ENCODE measurements at regions not wholly inside any gene's neighbourhood (a gene's known extent, or its start where the extent isn't known, plus 50 kb on each side); places are given as distances from the start of the nearest gene placed in this dataset.
"Not testable (repeated sequence)": the region's sequence is repeated elsewhere in the genome, so short reads cannot be mapped to it uniquely, and the experiment has no call there.

DNA sequence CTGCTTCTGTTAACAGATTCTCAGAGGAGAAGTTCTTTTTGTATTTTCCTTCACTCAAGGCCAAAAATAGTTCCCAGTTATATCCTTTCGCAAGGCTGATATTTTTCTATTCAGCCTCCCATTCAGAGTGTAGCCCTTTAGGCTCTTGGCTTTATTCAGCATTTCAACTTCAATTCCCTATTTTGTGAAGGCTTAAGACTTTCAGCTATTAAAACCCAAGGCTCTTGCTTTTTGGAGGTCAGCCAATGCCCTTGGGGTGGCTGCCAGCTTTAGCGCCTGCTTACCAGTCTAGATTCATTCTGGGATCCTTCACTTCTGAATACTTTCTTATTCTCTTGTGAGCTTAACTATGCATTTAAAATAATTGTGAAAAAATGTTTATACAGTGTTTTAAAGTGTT lies 57.3 kb upstream of the ADGRA3 start:
- no peak for DNase-seq

DNA sequence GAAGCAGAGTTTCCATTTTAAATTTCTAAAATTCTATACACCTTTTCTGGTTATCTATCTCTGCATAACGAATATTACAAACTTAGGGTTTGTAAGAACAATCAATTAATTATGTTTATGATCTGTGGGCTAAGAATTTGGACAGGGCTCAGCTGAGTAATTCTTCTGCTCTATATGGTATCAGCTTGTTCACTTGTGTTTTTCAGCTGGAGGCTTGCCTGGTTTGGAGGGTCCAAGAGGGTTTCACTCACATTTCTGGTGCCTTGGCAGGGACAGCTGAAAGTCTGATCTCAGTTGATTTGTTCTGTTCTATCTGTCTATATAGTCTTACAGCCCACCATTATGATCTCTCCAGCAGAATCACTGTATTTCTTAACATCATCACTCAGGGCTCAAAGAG lies 57.8 kb upstream of the ADGRA3 start:
- no peak for DNase-seq

- DNase-seq: no peak
Observed at GRCh38 chr4:22574424-22574823, 58.6 kb upstream of the ADGRA3 start.

DNA sequence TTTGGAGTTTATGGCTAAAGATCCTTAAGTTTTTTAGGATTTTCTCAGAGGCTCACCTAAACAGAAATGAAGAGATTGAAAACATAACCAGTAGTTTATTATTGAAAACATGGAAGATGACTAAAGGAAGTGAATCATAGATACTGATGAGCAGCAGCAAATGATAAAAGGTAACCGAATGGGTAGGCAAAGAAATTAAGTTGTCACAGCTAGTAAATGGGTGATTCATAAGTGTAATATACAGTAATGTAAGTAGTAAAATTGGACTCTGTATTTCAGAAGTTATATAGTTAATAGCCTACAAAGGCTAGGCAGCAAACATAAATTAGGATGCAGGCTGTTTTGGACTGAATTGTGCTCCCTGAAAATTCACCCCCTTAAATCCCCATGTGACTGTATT lies 59.0 kb upstream of the ADGRA3 start:
- DNase-seq: no peak

GRCh38 chr4:22587253-22587652 lies 71.4 kb upstream of the ADGRA3 start:
- DNase-seq: no peak

DNA sequence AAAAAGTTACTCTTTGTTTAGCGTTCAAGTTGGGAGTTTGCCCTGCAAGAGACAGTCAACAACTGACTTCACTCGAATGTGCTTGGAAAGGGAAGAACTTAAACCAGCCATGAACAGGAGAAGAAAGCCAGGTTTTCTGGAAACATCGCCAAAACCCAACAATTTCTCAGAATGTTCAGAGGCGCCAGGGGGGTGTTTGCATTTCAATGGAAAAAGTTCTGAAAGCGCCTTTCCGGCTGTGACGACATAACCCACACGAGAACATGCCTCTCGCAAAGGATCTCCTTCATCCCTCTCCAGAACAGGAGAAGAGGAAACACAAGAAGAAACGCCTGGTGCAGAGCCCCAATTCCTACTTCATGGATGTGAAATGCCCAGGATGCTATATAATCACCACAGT lies 78.1 kb upstream of the ADGRA3 start:
- no peak for DNase-seq

DNA sequence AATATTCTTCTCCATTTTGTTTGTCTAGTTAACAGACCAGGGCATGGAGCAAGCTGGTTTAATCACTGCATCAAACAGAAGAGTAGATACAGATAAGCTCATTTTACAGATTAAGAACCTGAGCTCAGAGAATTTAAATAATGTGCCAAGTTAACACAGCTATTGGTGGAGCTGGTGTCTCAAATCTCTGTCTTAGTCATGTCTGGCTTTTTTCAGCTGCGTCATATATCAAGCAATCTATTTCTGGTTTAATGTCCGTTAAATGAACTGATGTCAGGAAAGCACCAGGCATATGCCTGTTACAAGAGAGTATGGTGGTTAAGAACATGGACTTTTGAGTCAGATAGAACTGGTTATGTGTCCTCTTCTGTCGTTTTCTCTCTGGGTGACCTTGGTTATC lies 79.8 kb upstream of the ADGRA3 start:
- peak; percentile 3 for DNase-seq

DNA sequence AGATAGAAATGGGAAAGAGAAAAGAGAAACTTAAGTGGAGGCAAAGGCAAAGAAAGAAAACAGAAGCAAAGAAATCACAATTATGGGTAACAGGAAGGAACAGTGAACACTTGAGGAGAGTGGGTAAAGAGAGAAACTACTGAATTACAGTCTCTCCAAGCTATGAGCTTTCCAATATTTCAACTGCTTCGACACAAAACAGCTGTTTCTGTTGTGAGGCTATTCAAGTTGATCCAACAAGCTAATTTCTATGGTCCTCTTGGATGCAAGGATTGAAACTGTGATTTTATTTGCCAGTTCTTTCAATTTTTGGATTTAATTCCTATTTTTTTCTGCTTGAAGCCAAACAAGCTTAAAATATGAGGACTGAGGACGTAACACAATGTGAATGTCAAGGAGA lies 80.5 kb upstream of the ADGRA3 start:
- DNase-seq: no peak

DNA sequence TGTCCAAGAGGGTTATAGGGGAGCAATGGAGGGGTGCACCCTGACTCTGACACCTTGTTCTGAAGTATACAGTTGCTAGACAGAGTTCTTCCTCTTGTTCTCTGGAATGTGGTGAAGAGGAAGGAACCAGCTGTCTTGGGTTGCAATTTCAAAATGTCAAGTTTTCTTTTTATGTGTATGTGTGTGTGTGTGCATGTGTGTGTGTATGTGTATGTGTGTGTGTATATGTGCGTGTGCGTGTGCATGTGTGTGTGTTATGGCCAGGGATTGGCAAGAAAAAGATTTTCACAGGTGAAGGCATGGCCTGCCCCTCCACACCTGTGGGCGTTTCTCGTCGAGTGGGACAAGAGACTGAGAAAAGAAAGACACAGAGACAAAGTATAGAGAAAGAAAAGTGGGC lies 81.6 kb upstream of the ADGRA3 start:
- DNase-seq: no peak

GRCh38 chr4:22598113-22599047 lies 82.5 kb upstream of the ADGRA3 start:
- not testable (repeated sequence) for DNase-seq

- not testable (repeated sequence) for DNase-seq
Observed at GRCh38 chr4:22599228-22599928, 83.5 kb upstream of the ADGRA3 start.

DNA sequence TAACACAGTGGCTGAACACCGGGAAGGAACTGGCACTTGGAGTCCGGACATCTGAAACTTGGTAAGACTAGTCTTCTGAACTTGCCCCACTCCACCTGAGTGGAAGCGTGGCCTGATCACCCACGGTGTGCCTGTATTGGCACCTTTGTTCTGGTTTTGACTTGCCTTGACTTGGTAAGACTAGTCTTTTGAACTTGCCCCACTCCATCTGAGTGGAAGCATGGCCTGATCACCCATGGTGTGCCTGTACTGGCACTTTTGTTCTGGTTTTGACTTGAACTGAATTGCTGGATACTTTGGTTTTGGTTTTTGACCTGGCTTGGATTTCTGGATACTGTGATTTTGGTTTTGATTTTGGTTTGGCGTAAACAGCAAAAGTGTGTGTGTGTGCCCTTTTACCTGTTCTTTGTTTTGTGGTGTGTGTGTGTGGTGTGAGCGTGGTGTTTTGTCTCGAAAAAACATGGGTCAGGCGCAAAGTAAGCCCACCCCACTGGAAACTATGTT lies 84.1 kb upstream of the ADGRA3 start:
- DNase-seq: not testable (repeated sequence)

DNA sequence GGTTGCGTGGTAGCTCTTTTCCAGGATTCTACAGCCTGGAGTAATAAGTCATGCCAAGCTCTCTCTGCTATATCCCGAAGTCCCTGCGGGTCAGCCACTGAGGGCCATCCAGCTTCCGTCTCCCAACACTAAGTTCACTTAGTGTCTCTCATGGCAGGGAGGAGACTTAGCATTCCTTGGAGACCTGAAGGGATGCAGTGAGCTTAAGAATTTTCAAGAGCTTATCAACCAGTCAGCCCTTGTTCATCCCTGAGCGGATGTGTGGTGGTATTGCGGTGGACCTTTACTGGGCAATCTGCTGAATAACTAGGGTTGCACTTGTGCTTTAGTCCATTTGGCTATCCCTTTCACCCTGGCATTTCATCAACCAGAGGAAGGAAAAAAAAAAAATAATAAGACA lies 85.8 kb upstream of the ADGRA3 start:
- not testable (repeated sequence) for DNase-seq

DNA sequence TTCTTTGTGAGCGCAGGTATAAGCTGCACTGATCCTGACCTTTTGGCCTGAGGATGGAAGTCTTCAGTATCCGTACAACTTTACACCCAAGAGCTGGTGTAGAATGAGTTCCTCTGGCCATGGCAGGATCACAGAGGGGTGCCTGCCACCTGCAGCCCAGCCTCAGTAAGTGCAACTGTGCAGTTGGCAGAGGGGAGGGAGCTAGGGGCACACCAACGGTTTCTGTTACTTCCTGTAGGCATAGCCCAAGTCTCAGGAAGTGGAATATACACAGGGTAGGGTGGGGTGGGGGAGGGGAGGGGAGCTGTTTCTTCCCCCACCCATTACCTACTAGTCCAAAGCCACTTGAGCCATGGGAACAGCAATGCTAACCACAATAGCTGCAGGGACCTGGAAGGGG lies 85.4 kb upstream of the GBA3 start:
- peak; percentile 28 for DNase-seq

DNA sequence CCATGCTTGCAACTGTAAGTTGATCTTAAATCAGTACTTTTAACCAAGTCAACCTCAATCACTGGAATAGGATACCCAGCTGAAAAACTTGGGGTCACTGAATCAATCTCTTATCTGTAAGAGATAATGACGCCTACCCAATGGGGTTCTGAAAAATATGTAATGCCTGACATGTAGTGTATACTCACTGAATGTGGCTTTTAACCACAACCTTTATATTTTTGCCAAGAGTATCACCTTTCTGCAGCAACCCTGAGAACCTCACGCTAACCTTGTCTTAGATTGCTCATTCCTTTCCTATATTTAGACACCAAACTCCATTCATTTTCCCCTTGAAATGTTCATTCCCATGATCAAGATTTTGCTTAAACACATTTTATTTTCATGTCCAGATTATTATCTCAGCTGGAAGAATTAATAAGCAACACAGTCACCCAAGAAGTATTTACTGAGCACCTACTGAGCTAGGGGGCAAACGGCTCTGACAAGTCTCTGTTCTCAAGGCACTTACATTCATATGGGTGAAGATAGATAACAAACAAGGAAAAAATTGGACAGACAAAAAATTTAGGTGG lies 82.7 kb upstream of the GBA3 start:
- DNase-seq: peak; percentile 10

DNA sequence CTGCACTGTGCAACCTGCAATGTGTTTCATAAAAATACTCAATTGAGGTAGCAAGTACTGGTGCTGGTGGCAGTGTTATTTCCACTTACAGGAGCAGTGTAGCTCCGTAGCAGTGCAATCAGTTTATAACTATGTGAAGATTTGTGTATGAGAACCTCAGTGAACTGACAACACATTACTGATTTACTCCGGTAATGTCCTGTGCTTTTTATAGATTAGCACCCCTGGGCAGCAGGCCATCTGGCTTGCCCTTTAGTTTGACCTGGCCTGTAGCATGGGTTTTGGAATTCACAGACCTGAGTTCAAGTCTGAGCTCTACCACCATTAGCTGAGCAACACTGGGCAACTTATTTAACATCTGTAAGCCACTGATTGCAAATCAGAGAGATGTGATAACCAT lies 78.6 kb upstream of the GBA3 start:
- no peak for DNase-seq

- DNase-seq: no peak
Observed at GRCh38 chr4:22616516-22616915, 76.2 kb upstream of the GBA3 start.

DNA sequence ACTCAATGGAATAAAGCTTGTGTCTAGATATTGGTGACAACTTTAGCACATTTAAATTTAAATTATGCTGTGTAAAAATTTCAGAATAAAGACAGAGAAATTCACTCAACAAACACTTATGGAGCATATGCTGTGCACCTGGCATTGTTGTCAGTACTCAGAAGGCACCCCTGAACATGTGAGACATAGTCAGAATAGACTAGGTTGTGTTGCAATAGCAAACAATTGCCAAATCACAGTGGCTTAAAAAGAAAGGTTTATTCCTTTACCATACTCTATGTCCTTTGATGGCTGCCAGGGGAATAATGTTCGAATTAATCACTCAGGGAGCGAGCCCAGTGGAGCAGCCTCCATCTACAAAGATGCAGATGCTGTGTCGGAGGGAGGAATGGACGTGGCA lies 72.6 kb upstream of the GBA3 start:
- not testable (repeated sequence) for DNase-seq

DNA sequence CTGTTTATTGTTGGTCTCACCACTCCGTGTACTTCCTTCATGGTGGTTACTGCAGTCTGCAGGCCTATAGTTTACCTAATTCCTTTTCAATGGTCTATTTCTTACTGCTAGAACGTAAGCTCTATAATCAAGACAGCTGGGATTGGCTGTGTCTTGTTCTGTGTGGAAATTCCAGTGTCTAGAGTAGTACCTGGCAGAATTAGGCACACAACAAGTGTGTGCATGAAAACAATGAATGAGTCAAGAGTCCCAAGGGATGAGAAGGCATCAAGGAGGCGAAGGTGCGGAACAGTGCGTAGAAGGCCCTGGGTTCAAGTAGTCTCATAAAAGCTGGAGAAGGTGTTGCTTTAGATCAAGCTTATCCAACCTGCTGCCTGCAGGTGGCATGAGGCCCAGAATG lies 70.8 kb upstream of the GBA3 start:
- not testable (repeated sequence) for DNase-seq

GRCh38 chr4:22624002-22624401 lies 68.7 kb upstream of the GBA3 start:
- DNase-seq: not testable (repeated sequence)

DNA sequence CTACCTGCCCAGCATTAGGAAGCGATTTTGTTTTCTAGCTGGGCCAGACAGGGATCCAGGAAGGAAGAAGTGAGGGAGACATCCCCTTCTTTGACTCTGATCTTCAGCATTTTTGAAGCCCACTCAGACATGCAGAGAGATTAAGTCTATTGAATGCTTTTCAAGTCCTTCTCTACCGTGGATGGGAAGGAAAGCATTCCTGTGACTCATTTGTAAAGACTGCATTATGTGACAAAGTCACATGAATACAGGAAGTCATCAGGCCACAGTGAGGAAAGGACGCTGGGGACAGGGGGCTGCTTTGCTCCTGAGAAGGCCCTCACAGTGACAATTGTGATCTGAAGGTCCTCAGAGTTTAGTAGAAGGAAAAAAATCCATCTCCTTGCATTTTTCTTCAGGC lies 67.4 kb upstream of the GBA3 start:
- no peak for DNase-seq

DNA sequence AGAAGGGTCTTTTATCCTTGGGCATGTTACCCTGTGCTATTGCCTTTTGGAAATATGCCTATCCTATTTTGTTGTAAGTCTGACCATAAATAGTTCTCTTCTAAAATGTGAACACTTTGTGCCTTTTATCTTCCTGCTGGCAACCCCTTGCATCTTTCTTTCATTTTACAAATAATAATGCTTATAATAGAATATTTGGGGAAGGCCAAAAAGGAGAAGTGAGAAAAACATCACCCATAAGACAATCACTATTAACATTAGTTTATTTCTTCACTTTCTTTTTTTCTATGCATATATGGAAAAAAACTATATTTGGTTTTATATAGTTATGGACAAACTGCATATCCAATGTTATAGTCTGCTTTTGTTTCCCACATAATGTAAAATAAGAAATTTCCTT lies 64.9 kb upstream of the GBA3 start:
- not testable (repeated sequence) for DNase-seq

GRCh38 chr4:22630161-22630975 lies 62.4 kb upstream of the GBA3 start:
- DNase-seq: not testable (repeated sequence)

All from NCI-H226 (cell line).